Fibroblast of skin of back (primary cell): ENCODE measurements at regions not wholly inside any gene's neighbourhood (a gene's known extent, or its start where the extent isn't known, plus 50 kb on each side); places are given as distances from the start of the nearest gene placed in this dataset.

Experiments
- DNase-seq: peaks from one replicate; pipeline ENCODE4 v3.0.0-alpha.2; 2013

DNA sequence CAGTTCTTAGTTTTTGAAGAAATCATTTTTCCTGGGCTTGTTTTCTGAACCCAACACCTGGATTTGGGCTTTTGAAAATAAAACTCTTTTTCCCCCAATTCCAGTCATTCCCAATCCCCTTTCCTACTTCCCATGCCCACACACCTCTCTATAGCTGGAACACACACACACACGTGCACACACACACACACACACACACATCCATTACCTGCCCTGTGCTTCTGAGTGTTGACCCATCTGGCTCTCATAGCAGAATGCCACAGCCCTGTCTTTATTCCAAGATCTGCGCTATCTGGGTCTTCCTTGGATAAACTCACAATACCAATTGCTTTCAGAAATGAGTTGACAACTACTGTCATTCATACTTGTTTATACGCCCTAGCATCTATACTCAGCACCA, 54.9 kb upstream of the C4orf54 start:
- no peak for DNase-seq

DNA sequence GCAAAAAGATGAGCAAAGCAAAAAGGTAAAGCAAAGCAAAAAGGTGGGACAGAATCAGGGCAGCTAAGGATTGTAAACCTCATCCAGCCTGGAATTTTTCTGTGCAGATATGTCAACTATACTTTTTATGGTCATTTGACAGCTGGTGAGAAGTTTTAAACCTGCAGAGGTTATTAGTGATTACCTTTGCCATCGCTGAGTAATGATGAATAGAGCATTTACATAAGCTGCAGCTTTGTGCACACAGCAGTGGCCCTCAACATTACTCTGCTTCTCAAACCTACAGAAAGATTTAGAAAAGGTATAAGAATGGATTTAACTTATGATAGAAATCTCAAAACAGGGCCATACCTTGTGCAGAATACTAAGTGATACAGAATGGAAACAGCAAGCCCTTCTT, 54.5 kb upstream of the C4orf54 start:
- no peak for DNase-seq

DNA sequence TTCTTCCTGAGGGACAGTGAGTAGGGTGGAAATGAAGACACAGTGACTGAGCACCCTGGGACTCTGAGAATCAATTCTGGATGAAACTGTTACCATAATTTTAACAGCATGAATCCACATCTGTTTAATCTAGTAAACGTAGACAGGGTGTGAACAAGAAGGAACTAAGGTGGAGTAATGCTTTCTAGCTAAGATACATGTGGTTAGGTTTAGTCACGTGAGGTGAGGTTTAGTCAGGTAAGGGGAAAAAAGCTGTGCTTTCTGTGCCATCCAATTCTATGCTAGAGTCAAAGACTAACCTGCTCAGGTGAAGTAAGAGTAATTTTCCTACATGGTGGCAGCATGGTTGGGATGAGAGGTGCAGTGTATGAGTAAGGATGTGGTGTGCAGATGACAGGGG, 54.0 kb upstream of the C4orf54 start:
- DNase-seq, result no peak

DNA sequence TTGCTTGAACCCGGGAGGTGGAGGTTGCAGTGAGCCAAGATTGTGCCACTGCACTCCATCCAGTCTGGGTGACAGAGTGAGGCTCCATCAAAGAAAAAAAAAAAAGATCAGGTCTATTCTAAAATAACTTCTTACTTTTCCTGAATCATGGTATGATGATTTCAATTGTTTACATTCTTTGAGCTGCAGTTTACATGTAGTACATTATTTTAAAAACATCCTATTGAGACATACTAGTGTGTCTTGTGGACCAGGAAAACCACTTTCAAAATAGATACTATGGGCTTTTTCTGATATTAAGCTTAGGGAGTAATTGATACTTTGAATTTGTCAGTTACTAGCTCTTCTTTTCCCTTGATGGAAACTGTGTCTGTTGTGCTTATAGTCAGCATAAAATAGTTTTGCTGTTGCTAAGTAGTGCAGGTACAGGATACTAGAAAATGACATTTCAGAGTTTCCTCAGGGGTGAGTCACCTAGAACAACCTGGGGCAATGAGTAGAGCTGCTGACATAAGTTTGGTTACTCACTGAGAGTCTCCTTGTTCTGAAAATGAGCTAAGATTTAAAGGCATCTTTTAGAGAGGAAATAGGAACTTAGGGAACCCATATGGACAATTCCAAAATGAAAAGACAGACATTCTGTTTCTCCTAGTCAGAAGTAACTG, 53.2 kb upstream of the C4orf54 start:
- no peak for DNase-seq

DNA sequence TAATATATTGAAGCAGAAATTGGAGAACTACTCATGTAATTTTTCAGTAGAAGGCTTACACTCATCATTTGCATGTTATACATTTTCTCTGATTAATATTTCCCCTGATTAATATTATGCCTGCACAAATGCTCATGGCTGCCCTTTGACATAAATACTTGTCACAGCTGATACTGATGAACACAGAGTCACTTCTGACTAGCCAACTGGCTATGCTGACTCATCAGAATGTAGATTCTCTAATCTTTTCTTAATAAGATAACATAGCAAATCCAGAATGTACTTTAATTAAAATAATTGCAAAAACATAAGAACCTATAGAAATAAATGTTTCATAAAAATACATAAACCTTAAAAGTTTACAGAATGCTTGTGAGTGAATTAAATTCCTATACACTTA, 52.4 kb upstream of the C4orf54 start:
- no peak for DNase-seq

DNA sequence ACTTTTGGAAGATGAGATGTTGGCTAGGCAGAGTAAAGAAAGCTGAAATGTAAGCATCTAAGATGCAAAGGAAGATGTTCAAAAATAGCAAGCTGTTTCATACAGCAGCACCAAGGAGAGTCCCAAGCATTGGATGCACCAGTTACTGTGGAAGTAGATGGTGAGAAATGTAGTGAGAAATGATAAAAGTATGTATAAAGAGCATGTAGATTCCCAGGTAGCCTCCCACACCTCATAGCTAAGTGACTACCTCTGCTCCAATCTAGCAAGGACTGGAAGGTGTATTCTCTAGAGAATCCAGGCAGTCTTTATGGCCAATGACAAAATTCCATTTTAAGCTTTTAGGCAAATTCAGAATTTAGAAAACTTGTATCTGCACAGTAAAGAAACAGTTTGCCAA, 50.9 kb upstream of the C4orf54 start:
- DNase-seq, result no peak
